Neural cell (in vitro differentiated cells): ENCODE measurements at regions not wholly inside any gene's neighbourhood (a gene's known extent, or its start where the extent isn't known, plus 50 kb on each side); places are given as distances from the start of the nearest gene placed in this dataset.

Experiments
- H2AFZ ChIP-seq: fragments of 200-600, 300-800 bp; sonication (generic), shearing (Covaris generic); 2 replicates; pipeline ENCODE4 v1.6.0; 2014; ENCODE audit warnings: low read depth, mild to moderate bottlenecking, antibody characterized with exemption, low read length, moderate library complexity
- H3F3A ChIP-seq: fragments of 200-600 bp; shearing (Covaris generic); 2 replicates; pipeline ENCODE4 v1.6.1; 2016; ENCODE audit warnings: mild to moderate bottlenecking, moderate library complexity, mixed read lengths, antibody characterized with exemption, low read length; ENCODE audit not compliant: insufficient read depth, poor library complexity, severe bottlenecking
- H3K27ac ChIP-seq: fragments of 200-600, 300-800 bp; sonication (generic), shearing (Covaris generic); 2 replicates; pipeline ENCODE4 v1.5.1; 2014; ENCODE audit warnings: mild to moderate bottlenecking, low read length, moderate library complexity
- H3K27me3 ChIP-seq: fragments of 300-800, 200-600 bp; sonication (generic), shearing (Covaris generic); 2 replicates; pipeline ENCODE4 v1.6.0; 2014; ENCODE audit warnings: mild to moderate bottlenecking, low read depth, low read length, moderate library complexity; ENCODE audit not compliant: insufficient read depth
- H3K36me3 ChIP-seq: fragments of 300-800, 200-600 bp; sonication (generic), shearing (Covaris generic); 2 replicates; pipeline ENCODE4 v1.5.1; 2014; ENCODE audit warnings: mild to moderate bottlenecking, antibody characterized with exemption, low read length, moderate library complexity; ENCODE audit not compliant: insufficient read depth
- H3K4me2 ChIP-seq: fragments of 300-800, 200-600 bp; sonication (generic), shearing (Covaris generic); 2 replicates; pipeline ENCODE4 v1.6.0; 2014; ENCODE audit warnings: mild to moderate bottlenecking, low read length
- H3K4me3 ChIP-seq: fragments of 300-800, 200-600 bp; sonication (generic), shearing (Covaris generic); 2 replicates; pipeline ENCODE4 v1.5.1; 2014; ENCODE audit warnings: mild to moderate bottlenecking, low read length, moderate library complexity
- H3K79me2 ChIP-seq: fragments of 200-600 bp; shearing (Covaris generic); replicated peaks from 2 replicates; pipeline ENCODE4 v1.6.0; 2014; ENCODE audit warnings: mild to moderate bottlenecking, low read length, moderate library complexity; ENCODE audit not compliant: insufficient read depth
- H3K9ac ChIP-seq: fragments of 300-800, 200-600 bp; sonication (generic), shearing (Covaris generic); 2 replicates; pipeline ENCODE4 v1.6.1; 2016; ENCODE audit warnings: mild to moderate bottlenecking, low read length, mixed read lengths
- H3K9me2 ChIP-seq: fragments of 200-600 bp; shearing (Covaris generic); 2 replicates; pipeline ENCODE4 v1.6.1; 2016; ENCODE audit warnings: mild to moderate bottlenecking, low read length, mixed read lengths; ENCODE audit not compliant: insufficient read depth
- H3K9me3 ChIP-seq: fragments of 200-600, 300-800 bp; sonication (generic), shearing (Covaris generic); 2 replicates; pipeline ENCODE4 v1.6.1; 2016; ENCODE audit warnings: mild to moderate bottlenecking, mixed run types, low read length, moderate library complexity, mixed read lengths
- H4K20me1 ChIP-seq: fragments of 200-600 bp; shearing (Covaris generic); 2 replicates; pipeline ENCODE4 v1.6.1; 2016; ENCODE audit warnings: mild to moderate bottlenecking, mixed run types; ENCODE audit not compliant: insufficient read depth
- CTCF ChIP-seq: fragments of 450-650 bp; IDR thresholded peaks from 2 replicates; pipeline ENCODE4 v1.5.1; 2014; ENCODE audit warnings: antibody characterized with exemption, mild to moderate bottlenecking, moderate library complexity; ENCODE audit not compliant: poor library complexity, severe bottlenecking
- EP300 ChIP-seq: fragments of 450-650 bp; conservative IDR thresholded peaks from 2 replicates; pipeline ENCODE4 v1.6.1; 2014; ENCODE audit warnings: antibody characterized with exemption, mild to moderate bottlenecking, moderate library complexity; ENCODE audit not compliant: poor library complexity, severe bottlenecking
- EZH2 ChIP-seq: fragments of 200-600, 300-800 bp; shearing (Covaris generic), sonication (generic); IDR thresholded peaks from 2 replicates; pipeline ENCODE4 v1.6.1; 2014; ENCODE audit warnings: antibody characterized with exemption, low read length, borderline replicate concordance, mild to moderate bottlenecking; ENCODE audit not compliant: insufficient read depth, poor library complexity, severe bottlenecking
- MXI1 ChIP-seq: fragments of 450-650 bp; conservative IDR thresholded peaks from 2 replicates; pipeline ENCODE4 v1.6.1; 2014; ENCODE audit warnings: antibody characterized with exemption, mild to moderate bottlenecking; ENCODE audit not compliant: poor library complexity, severe bottlenecking
- POLR2AphosphoS5 ChIP-seq: IDR thresholded peaks from 2 replicates; pipeline ENCODE4 v1.6.1; 2012
- RAD21 ChIP-seq: fragments of 450-650 bp; conservative IDR thresholded peaks from 2 replicates; pipeline ENCODE4 v1.6.1; 2014; ENCODE audit warnings: antibody characterized with exemption, mild to moderate bottlenecking, moderate library complexity
- REST ChIP-seq: IDR thresholded peaks from 2 replicates; pipeline ENCODE4 v1.6.1; 2012; ENCODE audit warnings: borderline replicate concordance
- SMC3 ChIP-seq: fragments of 450-650 bp; conservative IDR thresholded peaks from 2 replicates; pipeline ENCODE4 v1.6.1; 2014; ENCODE audit warnings: antibody characterized with exemption, mild to moderate bottlenecking, moderate library complexity; ENCODE audit not compliant: poor library complexity
- TAF1 ChIP-seq: IDR thresholded peaks from 2 replicates; pipeline ENCODE4 v1.6.1; 2012; ENCODE audit warnings: low read depth

GRCh38 chr4:42235304-42236021 lies 83.0 kb upstream of the BEND4 start:
- Histone ChIP-seq H3K9me3 (no peaks in the 10 kb centered on the region), H4K20me1 (no peaks in the 10 kb centered on the region), H2AFZ (no peak overlapping the region), H3K9ac (no peak overlapping the region), H3K4me3 (no peak overlapping the region), H3K36me3 (no peaks in the 10 kb centered on the region), H3K9me2 (no peaks in the 10 kb centered on the region), H3K27me3 (no peaks in the 10 kb centered on the region), H3K79me2 (no peaks in the 10 kb centered on the region), H3F3A (no peaks in the 10 kb centered on the region), H3K27ac (no peak overlapping the region), H3K4me2 (no peak overlapping the region)
- TF ChIP-seq RAD21 (no peak), SMC3 (no peak), CTCF (no peak), EP300 (no peak), POLR2AphosphoS5 (no peak), REST (no peak), TAF1 (no peak), MXI1 (no peak), EZH2 (no peak)

- Histone ChIP-seq H3K27me3 (no peaks in the 10 kb centered on the region), H3K9ac (no peak overlapping the region), H3K79me2 (no peaks in the 10 kb centered on the region), H4K20me1 (no peaks in the 10 kb centered on the region), H3K36me3 (no peaks in the 10 kb centered on the region), H3K4me3 (no peak overlapping the region), H3K9me3 (no peaks in the 10 kb centered on the region), H2AFZ (no peak overlapping the region), H3K9me2 (no peaks in the 10 kb centered on the region), H3F3A (no peaks in the 10 kb centered on the region), H3K27ac (no peak overlapping the region), H3K4me2 (no peak overlapping the region)
- no peak for TF ChIP-seq CTCF
- no peak for TF ChIP-seq MXI1
- no peak for TF ChIP-seq RAD21
- no peak for TF ChIP-seq POLR2AphosphoS5
- TF ChIP-seq EZH2: no peak
- TF ChIP-seq EP300: no peak
- TF ChIP-seq TAF1: no peak
- no peak for TF ChIP-seq REST
- no peak for TF ChIP-seq SMC3
Observed at GRCh38 chr4:42237010-42237409, 84.6 kb upstream of the BEND4 start.
